ENCODE measurements at regions not wholly inside any gene's neighbourhood (a gene's known extent, or its start where the extent isn't known, plus 50 kb on each side); places are given as distances from the start of the nearest gene placed in this dataset.

DNA sequence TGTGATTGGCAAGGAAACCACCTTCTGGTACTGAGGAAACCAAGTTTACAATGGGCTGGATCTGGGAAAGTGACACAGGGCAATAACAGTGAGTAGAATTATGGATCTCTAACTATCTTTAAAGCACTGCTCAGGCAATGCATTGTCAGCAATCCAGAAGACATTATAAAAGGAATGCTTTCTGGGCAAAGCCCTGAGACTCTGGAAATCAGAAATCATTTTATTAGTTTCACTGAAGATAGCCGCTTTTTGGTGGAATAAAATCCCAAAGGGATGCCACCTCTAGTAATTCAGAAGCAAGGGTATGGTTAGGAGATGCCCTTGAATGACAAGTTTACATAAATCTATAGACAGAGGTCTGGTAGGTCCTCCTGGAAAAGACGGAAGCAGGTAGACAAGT is 211.1 kb downstream of the DMRT2 start:
- H3K9me3 Mint-ChIP-seq, result no peaks in the 10 kb centered on the region
- no peaks in the 10 kb centered on the region for H3K4me1 Mint-ChIP-seq (ENCODE audit: low read depth)
- H3K36me3 Mint-ChIP-seq (ENCODE audit: low read depth), result no peaks in the 10 kb centered on the region
- H3K27me3 Mint-ChIP-seq (ENCODE audit: insufficient read depth), result no peaks in the 10 kb centered on the region
- DNase-seq, result no peak
- H3K27ac Mint-ChIP-seq, result no peak overlapping the region
- TF ChIP-seq, protein P1, sequence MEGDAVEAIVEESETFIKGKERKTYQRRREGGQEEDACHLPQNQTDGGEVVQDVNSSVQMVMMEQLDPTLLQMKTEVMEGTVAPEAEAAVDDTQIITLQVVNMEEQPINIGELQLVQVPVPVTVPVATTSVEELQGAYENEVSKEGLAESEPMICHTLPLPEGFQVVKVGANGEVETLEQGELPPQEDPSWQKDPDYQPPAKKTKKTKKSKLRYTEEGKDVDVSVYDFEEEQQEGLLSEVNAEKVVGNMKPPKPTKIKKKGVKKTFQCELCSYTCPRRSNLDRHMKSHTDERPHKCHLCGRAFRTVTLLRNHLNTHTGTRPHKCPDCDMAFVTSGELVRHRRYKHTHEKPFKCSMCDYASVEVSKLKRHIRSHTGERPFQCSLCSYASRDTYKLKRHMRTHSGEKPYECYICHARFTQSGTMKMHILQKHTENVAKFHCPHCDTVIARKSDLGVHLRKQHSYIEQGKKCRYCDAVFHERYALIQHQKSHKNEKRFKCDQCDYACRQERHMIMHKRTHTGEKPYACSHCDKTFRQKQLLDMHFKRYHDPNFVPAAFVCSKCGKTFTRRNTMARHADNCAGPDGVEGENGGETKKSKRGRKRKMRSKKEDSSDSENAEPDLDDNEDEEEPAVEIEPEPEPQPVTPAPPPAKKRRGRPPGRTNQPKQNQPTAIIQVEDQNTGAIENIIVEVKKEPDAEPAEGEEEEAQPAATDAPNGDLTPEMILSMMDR (IDR thresholded peaks at IDR 0.05), result no peak
- no peak overlapping the region for H3K4me3 Mint-ChIP-seq

DNA sequence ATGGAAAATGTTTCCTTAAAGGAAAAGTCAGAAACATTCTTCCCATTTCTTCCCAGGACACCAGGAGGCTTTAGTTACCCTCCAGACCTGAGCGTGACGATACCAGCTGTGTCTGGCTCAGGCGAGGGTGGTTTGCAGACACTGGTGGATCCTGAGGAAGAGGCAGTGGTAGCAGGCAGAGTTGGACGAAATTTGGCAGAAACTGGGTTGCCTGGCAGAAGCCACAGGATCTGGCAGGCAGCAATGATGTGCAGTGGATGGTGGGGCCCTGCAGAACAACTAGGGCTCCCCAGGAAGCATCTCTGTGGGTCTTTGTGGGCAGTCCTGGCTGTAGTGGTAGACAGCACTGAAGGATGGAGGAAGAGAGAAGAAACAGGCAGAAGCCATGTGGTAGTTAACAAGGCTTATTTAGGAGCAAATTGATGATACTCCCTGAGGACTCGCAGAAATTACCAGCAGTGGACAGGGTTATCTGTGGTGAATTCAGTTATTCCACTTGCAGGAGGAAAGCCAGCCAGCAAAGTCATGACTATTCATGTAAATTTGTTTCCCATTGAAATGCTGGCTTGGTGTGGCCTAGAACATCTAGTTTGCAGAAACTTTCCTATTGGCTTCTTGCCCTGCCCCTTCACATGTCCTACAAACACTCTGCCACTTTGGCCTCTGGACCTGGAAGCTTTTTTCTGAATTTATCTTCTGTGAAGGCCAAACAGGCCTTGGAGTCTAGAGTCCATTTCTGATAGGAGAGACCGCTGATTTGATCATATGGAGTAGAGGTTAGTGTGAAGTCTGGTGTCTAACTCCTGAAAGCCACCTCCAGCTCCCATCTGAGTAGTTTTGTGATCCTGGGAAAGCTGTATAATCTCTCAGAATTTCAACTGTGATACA is 212.0 kb downstream of the DMRT2 start:
- no peak for DNase-seq
- Mint-ChIP-seq H3K9me3 (no peaks in the 10 kb centered on the region; the same call in 1 of the 2 replicates), H3K4me1 (ENCODE audit: low read depth) (no peaks in the 10 kb centered on the region), H3K4me3 (no peak overlapping the region), H3K27me3 (ENCODE audit: insufficient read depth) (no peaks in the 10 kb centered on the region), H3K36me3 (ENCODE audit: low read depth) (no peaks in the 10 kb centered on the region), H3K27ac (no peak overlapping the region)
- TF ChIP-seq, protein P1 (IDR thresholded peaks at IDR 0.05), result no peak

DNA sequence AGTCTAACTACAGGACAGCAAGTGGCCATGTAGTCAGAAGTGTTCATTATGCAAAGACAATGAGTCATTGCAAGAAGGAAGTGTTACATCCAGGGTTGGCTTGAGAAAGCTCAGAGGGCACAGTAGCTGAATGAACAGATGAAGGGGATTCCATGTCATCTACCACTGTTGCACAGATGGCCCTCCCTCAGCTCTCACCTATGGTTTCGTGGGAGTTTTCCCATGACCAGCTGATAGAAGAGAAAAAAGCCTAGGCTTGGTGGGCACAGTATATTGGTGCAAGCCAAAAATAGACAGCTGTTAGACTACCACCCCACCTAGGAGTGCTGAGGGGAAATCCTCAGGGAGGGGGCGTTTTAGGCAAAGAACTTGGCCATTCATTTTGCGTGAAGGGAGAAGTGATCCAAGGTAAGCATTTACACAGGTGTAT is 217.0 kb downstream of the DMRT2 start:
- Mint-ChIP-seq H3K27ac (no peak overlapping the region), H3K27me3 (ENCODE audit: insufficient read depth) (no peaks in the 10 kb centered on the region; the same call in 1 of the 2 replicates), H3K4me3 (no peak overlapping the region), H3K9me3 (peaks cover 4% of the 10 kb centered on the region; the same call in 1 of the 2 replicates), H3K36me3 (ENCODE audit: low read depth) (no peaks in the 10 kb centered on the region), H3K4me1 (ENCODE audit: low read depth) (no peaks in the 10 kb centered on the region)
- TF ChIP-seq, protein P1 (IDR thresholded peaks at IDR 0.05), result no peak
- no peak for DNase-seq

DNA sequence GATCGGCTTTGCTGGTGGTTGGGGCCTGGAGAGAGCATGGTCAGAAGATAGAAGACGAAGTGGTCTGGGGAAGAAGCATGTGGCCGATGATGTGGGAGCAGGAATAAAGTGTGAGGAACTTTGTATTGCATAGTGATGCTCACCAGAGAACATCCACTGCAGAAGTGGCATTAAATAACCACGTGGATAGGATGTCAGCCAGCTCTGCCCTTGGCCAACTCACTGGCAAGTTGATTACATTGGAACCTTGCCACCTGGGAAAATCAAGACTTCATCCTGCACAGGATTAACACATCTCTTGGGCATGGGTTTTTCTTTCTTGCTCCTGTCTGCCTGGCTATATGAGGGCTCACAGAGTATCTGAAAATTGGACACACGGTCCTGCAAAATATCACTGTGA is 217.4 kb downstream of the DMRT2 start:
- TF ChIP-seq, protein P1 (IDR thresholded peaks at IDR 0.05), result no peak
- no peaks in the 10 kb centered on the region for H3K4me1 Mint-ChIP-seq (ENCODE audit: low read depth)
- H3K36me3 Mint-ChIP-seq (ENCODE audit: low read depth), result no peaks in the 10 kb centered on the region
- H3K9me3 Mint-ChIP-seq, result peaks cover 4% of the 10 kb centered on the region; the same call in 1 of the 2 replicates
- no peak overlapping the region for H3K27ac Mint-ChIP-seq
- no peak for DNase-seq
- H3K4me3 Mint-ChIP-seq, result no peak overlapping the region
- H3K27me3 Mint-ChIP-seq (ENCODE audit: insufficient read depth), result no peaks in the 10 kb centered on the region; the same call in 1 of the 2 replicates

DNA sequence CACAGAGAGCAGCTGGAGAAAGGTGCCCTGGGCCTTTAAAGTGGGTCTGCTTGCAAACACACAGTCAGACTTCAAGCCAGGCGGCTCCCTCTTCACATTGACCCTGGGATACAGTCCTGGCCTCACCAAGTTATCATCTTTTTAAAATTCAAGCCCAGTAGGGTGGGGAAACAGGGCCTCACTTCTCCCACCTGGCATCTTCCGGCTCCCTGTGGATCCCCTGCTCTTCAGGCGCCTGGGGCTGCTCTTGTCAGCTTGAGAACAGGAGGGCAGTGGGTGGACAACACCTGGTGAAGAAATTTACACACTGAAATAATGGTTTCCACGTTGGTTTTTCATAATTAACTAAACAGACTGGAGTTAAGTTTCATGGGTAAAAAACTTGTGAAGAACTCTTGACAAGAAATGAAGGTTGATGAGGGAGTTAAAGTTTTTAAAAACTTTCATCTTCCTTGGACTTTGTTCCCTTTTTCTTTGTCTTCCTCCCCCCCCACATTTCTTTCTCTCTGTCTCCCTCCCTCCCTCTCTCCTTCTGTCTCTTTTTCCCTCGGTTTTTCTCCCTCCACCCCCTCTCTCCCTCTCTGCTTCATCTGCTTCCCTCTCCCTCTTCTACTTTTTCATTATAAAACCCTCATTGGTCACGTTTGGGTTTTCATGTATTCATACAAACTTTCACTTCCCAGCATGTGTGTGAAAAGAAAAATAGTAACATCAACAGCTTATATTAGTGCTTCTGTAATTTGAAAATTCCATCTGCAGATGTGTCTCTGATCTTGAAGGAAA is 219.6 kb downstream of the DMRT2 start:
- TF ChIP-seq, protein P1 (IDR thresholded peaks at IDR 0.05), result no peak
- Mint-ChIP-seq H3K27me3 (ENCODE audit: insufficient read depth) (no peaks in the 10 kb centered on the region; the same call in 1 of the 2 replicates), H3K9me3 (peaks cover 4% of the 10 kb centered on the region; the same call in 1 of the 2 replicates)

More for the DNA sequence above, 219.6 kb downstream of the DMRT2 start:
- Mint-ChIP-seq H3K4me3 (no peak overlapping the region), H3K36me3 (ENCODE audit: low read depth) (no peaks in the 10 kb centered on the region), H3K27ac (no peak overlapping the region), H3K4me1 (ENCODE audit: low read depth) (no peaks in the 10 kb centered on the region; the same call in 1 of the 2 replicates)
- no peak for DNase-seq
